HepG2 (cell line): ENCODE measurements at regions not wholly inside any gene's neighbourhood (a gene's known extent, or its start where the extent isn't known, plus 50 kb on each side); places are given as distances from the start of the nearest gene placed in this dataset.
"Not testable (repeated sequence)": the region's sequence is repeated elsewhere in the genome, so short reads cannot be mapped to it uniquely, and the experiment has no call there.

Source experiments
- ATAC-seq: fragments of 200-7000 bp; cut with Tn5 transposase; 3 replicates; pipeline ENCODE4 v1.9.1; 2020; ENCODE audit warnings: mild to moderate bottlenecking, moderate library complexity
- BruUV-seq: library from RNA; stranded (reverse); fragments of 400-500 nt; replicated peaks from 2 replicates; lab custom pipeline; 2021; lab: Mats Ljungman, UMichigan
- CTCF ChIA-PET: fragments of 300-600 bp; formaldehyde crosslinking; extraction: SDS; loops from one replicate; lab custom pipeline; 2021; ENCODE audit warnings: low total read pairs, inconsistent platforms, low intra/inter-chr PET ratio; lab: Yijun Ruan, JAX
- POLR2A ChIA-PET: fragments of 350-600 bp; sonication (Branson Sonifier 250); formaldehyde crosslinking; loops from one replicate; lab custom pipeline; 2020; ENCODE audit warnings: antibody characterized with exemption, inconsistent platforms; lab: Yijun Ruan, JAX
- DNase-seq: peaks from one replicate; pipeline ENCODE4 v3.0.0-alpha.2; 2015; ENCODE audit warnings: low spot score
- FAIRE-seq: peaks from 3 replicates; lab custom pipeline; 2011; peaks lifted over from hg19 to GRCh38; lab: Jason Lieb, UNC
- H2AFZ ChIP-seq: one replicate; pipeline ENCODE4 v1.6.1; 2011; ENCODE audit warnings: low read length, inconsistent platforms
- H3K27ac ChIP-seq: fragments of 300-600 bp; 3 replicates; pipeline ENCODE4 v1.8.0; 2011; ENCODE audit warnings: mixed run types, mild to moderate bottlenecking, mixed read lengths, low read length, inconsistent platforms; ENCODE audit not compliant: insufficient read depth; ENCODE audit errors: extremely low read length
- H3K27me3 ChIP-seq, 2 experiments: fragments of 200-600 bp in 1 of 2; 2 replicates in 1 of 2; 3 replicates in 1 of 2; pipeline versions ENCODE4 v1.6.0 to v1.8.0; 2011; ENCODE audit warnings: low read length in 2 of 2, mild to moderate bottlenecking in 2 of 2, moderate library complexity in 2 of 2, inconsistent platforms in 1 of 2; ENCODE audit not compliant: insufficient read depth in 2 of 2, control insufficient read depth in 1 of 2
- H3K36me3 ChIP-seq, 2 experiments: fragments of 200-600 bp in 1 of 2; replicated peaks in 1 of 2; 2 replicates in 1 of 2; 3 replicates in 1 of 2; pipeline versions ENCODE4 v1.5.1 to v1.8.0; 2011; ENCODE audit warnings: low read length in 2 of 2, inconsistent platforms in 1 of 2; ENCODE audit not compliant: insufficient read depth in 2 of 2, control insufficient read depth in 1 of 2
- H3K4me1 ChIP-seq: 2 replicates; pipeline ENCODE4 v1.5.1; 2012; ENCODE audit warnings: low read length, inconsistent platforms; ENCODE audit not compliant: insufficient read depth
- H3K4me2 ChIP-seq: 2 replicates; pipeline ENCODE4 v1.6.0; 2011; ENCODE audit warnings: low read depth, low read length, inconsistent platforms
- H3K4me3 ChIP-seq, 3 experiments: fragments of 200-600 bp in 1 of 3; sonication (generic), shearing (Covaris generic) in 1 of 3; replicated peaks in 1 of 3; 2 replicates each; pipeline ENCODE4 v1.5.1; 2011 to 2016; ENCODE audit warnings: low read length in 3 of 3, inconsistent platforms in 2 of 3, low read depth in 2 of 3, mild to moderate bottlenecking in 2 of 3, control low read depth in 1 of 3, mixed read lengths in 1 of 3; ENCODE audit not compliant: insufficient read depth in 1 of 3
- H3K79me2 ChIP-seq: one replicate; pipeline ENCODE4 v1.6.1; 2011; ENCODE audit warnings: low read length, inconsistent platforms; ENCODE audit not compliant: insufficient read depth
- H3K9ac ChIP-seq: 2 replicates; pipeline ENCODE4 v1.6.0; 2011; ENCODE audit warnings: mild to moderate bottlenecking, low read depth, low read length, inconsistent platforms; ENCODE audit not compliant: insufficient read depth
- H3K9me3 ChIP-seq: 2 replicates; pipeline ENCODE4 v1.5.1; 2012; ENCODE audit warnings: mild to moderate bottlenecking, low read length
- H4K20me1 ChIP-seq: 2 replicates; pipeline ENCODE4 v1.6.0; 2011; ENCODE audit warnings: inconsistent platforms, mild to moderate bottlenecking, low read length, moderate library complexity; ENCODE audit not compliant: insufficient read depth
- MAFF ChIP-seq: IDR thresholded peaks from 2 replicates; pipeline ENCODE4 v1.6.1; 2011; ENCODE audit warnings: low read depth, low read length, improper control_type of control experiment
- MAFK ChIP-seq, 2 experiments: IDR thresholded peaks in 1 of 2; conservative IDR thresholded peaks in 1 of 2; 2 replicates each; pipeline ENCODE4 v1.6.1; 2011; ENCODE audit warnings: improper control_type of control experiment in 2 of 2, low read length in 2 of 2
- WGBS: methylation state at CpG from one replicate; pipeline ENCODE4 v1.1.6; 2017; ENCODE audit warnings: low lambda C conversion rate; 5-methylcytosine and 5-hydroxymethylcytosine counted together
- in situ Hi-C: cut with HindIII; loops from 2 replicates; pipeline ENCODE4 v1.10.0; 2017; ENCODE audit warnings: low pct_unique_long_range_greater_than_20kb; ENCODE audit not compliant: extremely low pct_ligation_motif_present
- intact Hi-C: fragments of 100-400 bp; cut with micrococcal nuclease; formaldehyde crosslinking; loops from one replicate; pipeline ENCODE4 v1.10.0; 2022; ENCODE audit not compliant: unreplicated experiment

DNA sequence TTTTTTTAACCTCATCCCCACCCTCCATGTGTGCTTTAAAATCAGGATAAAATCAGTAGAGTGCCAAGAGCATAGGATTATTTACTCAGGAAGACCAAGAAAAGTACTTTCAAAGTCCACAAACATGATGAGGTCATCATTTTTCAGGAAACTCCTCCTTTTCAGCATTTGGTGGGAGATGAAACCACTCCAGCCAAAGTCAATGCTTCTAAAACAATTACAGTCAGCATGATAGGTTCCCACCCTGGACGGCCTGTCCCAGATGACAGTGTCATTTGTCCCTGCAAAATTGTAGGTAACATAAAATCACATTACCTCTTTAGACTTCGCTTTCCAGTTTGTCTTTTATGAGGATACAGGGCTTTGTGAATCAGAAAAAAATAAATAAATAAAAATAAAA lies 836.7 kb downstream of the SPATA31A1 start:
- H3K9ac ChIP-seq, result not testable (repeated sequence)
- TF ChIP-seq MAFF (peak; percentile 59; the same call in 1 of the 2 replicates), MAFK (conservative IDR thresholded peaks at IDR 0.05 in 1 of 2, IDR thresholded peaks at IDR 0.05 in 1 of 2; ENCODE audit: low read length in 2 of 2) (peak in 1 of 2 experiments; percentile 32; a peak in 3 of 4 replicates)
- TF ChIP-seq, all 625 proteins: peak for 2; not testable (repeated sequence) for 623
- ATAC-seq, H4K20me1 ChIP-seq, H3K27ac ChIP-seq, DNase-seq, H3K27me3 ChIP-seq, H3K36me3 ChIP-seq, FAIRE-seq, H3K4me3 ChIP-seq, H2AFZ ChIP-seq, in situ Hi-C loops, H3K4me1 ChIP-seq, H3K79me2 ChIP-seq, H3K9me3 ChIP-seq, BruUV-seq, intact Hi-C loops, CTCF ChIA-PET, POLR2A ChIA-PET, H3K4me2 ChIP-seq: not testable (repeated sequence)
- 16% methylated on average over 1 of the region's 2 CpGs for WGBS

- H3K9ac ChIP-seq, CTCF ChIA-PET, in situ Hi-C loops, H3K9me3 ChIP-seq, H3K4me3 ChIP-seq, H3K36me3 ChIP-seq, FAIRE-seq, H3K27me3 ChIP-seq, DNase-seq, H3K27ac ChIP-seq, intact Hi-C loops, BruUV-seq, POLR2A ChIA-PET, ATAC-seq, H3K79me2 ChIP-seq, H4K20me1 ChIP-seq, H2AFZ ChIP-seq, H3K4me1 ChIP-seq, H3K4me2 ChIP-seq: not testable (repeated sequence)
- WGBS, result 24% methylated on average over 13 of the region's 15 CpGs
Measured at GRCh38 chr9:40196165-40196714, 840.8 kb downstream of the SPATA31A1 start.

DNA sequence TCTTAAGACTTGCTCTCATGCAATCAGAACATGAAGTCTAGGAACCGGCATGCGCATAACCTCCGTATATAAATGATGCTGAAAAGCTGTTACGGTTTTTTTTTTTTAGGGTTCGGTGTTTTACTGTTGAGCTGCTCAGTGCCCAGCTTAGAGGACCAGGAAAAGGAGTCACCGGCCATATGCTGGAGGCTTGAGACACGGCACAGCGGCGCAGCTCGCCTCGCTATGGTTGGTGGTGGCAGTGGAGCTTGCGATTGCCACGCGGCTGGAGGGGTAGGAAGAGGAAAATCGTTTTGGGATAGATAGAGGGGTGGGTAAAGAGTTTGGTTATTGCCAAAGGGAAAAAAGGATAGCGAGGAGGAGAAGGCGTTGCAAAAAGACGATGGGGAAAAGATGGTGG lies 841.3 kb downstream of the SPATA31A1 start:
- H3K4me1 ChIP-seq, H3K27me3 ChIP-seq, H2AFZ ChIP-seq, in situ Hi-C loops, H3K27ac ChIP-seq, FAIRE-seq, DNase-seq, H3K4me3 ChIP-seq, H3K9me3 ChIP-seq, CTCF ChIA-PET, H3K9ac ChIP-seq, BruUV-seq, POLR2A ChIA-PET, H4K20me1 ChIP-seq, H3K36me3 ChIP-seq, intact Hi-C loops, ATAC-seq, H3K4me2 ChIP-seq, H3K79me2 ChIP-seq: not testable (repeated sequence)
- WGBS, result 58% methylated on average over 11 of the region's 18 CpGs

DNA sequence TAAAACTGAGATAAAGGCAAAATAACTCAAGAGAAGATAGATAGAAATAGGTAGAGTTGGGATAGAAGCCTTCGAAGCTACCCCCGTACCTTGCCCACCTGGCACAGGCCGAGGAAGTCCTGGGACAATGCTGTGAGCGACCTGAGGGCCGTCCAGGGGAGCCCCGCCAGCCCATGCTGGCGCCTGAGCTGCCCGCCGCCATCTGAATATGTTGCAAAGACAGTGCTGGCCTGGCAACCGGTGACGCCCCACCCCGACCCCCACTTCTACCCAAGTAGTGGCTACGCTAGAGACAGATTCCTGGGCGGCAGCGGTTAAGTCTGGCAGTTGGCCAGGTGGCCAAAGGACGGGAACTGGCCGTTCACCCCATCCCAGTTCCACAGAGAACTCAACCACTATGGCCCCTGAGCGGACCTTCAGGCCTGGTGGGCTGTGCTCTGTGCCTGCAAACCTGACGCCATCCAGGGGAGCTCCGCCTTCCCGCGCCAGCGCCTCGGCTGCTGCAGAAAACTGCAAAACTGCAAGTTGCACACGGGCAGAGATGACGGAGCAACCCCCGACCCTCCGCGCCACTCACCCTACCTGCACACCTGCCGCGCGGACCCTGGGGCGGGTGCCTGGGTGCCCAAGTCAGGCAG lies 866.2 kb downstream of the SPATA31A1 start:
- in situ Hi-C loops, result not testable (repeated sequence)

More for the DNA sequence above, 866.2 kb downstream of the SPATA31A1 start:
- H3K27ac ChIP-seq, FAIRE-seq, H3K9ac ChIP-seq, H3K36me3 ChIP-seq, H3K79me2 ChIP-seq, H3K9me3 ChIP-seq, H3K27me3 ChIP-seq, H3K4me3 ChIP-seq, CTCF ChIA-PET, POLR2A ChIA-PET, BruUV-seq, H2AFZ ChIP-seq, H3K4me1 ChIP-seq, ATAC-seq, intact Hi-C loops, DNase-seq, H4K20me1 ChIP-seq, H3K4me2 ChIP-seq: not testable (repeated sequence)
- no CpG with 5 or more reads among the region's 33 CpGs for WGBS
